ENCODE measurements at regions not wholly inside any gene's neighbourhood (a gene's known extent, or its start where the extent isn't known, plus 50 kb on each side); places are given as distances from the start of the nearest gene placed in this dataset.

GRCh38 chr16:86681031-86681756 lies 102.8 kb downstream of the FOXL1 start:
- BruUV-seq (replicated peaks), result no TSS peak
- H4K20me1 ChIP-seq (ENCODE audit: control insufficient read depth, insufficient read depth), result no peaks in the 10 kb centered on the region
- no peak overlapping the region for H3K9ac ChIP-seq (ENCODE audit: control insufficient read depth, insufficient read depth, low read length)
- H3K27me3 ChIP-seq (replicated peaks in 1 of 2; ENCODE audit: control insufficient read depth in 2 of 2, insufficient read depth in 2 of 2, low read length in 1 of 2), result no peaks in the 10 kb centered on the region; a peak in 2 of 4 replicates
- DNase-seq (ENCODE audit: low read depth, low spot score) (no peak), ATAC-seq (no peak), FAIRE-seq (no peak)
- 69% methylated on average over 31 of the region's 37 CpGs for WGBS (ENCODE audit: insufficient coverage, insufficient replicate concordance, low lambda C conversion rate, missing lambda C conversion rate)
- H3K79me2 ChIP-seq (ENCODE audit: control insufficient read depth, insufficient read depth, low read length), result no peaks in the 10 kb centered on the region
- ChIA-PET SMC1A (ENCODE audit: uncharacterized antibody, unreplicated experiment) (no interaction called here), CTCF (interaction anchor here (0.6 kb wide), 2 partner anchors 24 to 82 kb away, joined by 3 to 4 read pairs; no protein-coding TSS in a partner anchor), RAD21 (ENCODE audit: unreplicated experiment) (no interaction called here), POLR2A (no interaction called here)
- no peak overlapping the region for H3K4me2 ChIP-seq (ENCODE audit: control insufficient read depth, insufficient read depth)
- intact Hi-C loops (cut with micrococcal nuclease; ENCODE audit: unreplicated experiment) (no loop called here), in situ Hi-C loops (cut with MboI) (no loop called here)
- no peak overlapping the region for H3K4me3 ChIP-seq
- TF ChIP-seq GABPA (IDR thresholded peaks at IDR 0.05; ENCODE audit: low read depth) (no peak), SREBF1 (IDR thresholded peaks at IDR 0.05; ENCODE audit: low read length) (no peak)
- TF ChIP-seq, protein P1, sequence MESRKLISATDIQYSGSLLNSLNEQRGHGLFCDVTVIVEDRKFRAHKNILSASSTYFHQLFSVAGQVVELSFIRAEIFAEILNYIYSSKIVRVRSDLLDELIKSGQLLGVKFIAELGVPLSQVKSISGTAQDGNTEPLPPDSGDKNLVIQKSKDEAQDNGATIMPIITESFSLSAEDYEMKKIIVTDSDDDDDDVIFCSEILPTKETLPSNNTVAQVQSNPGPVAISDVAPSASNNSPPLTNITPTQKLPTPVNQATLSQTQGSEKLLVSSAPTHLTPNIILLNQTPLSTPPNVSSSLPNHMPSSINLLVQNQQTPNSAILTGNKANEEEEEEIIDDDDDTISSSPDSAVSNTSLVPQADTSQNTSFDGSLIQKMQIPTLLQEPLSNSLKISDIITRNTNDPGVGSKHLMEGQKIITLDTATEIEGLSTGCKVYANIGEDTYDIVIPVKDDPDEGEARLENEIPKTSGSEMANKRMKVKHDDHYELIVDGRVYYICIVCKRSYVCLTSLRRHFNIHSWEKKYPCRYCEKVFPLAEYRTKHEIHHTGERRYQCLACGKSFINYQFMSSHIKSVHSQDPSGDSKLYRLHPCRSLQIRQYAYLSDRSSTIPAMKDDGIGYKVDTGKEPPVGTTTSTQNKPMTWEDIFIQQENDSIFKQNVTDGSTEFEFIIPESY (IDR thresholded peaks at IDR 0.05), result no peak
- no peaks in the 10 kb centered on the region for H3K4me1 ChIP-seq (ENCODE audit: control insufficient read depth, insufficient read depth, low read length)
- no peak overlapping the region for H3K27ac ChIP-seq (ENCODE audit: control insufficient read depth, insufficient read depth)
- no peaks in the 10 kb centered on the region; the same call in 2 of the 3 replicates for H3K9me3 ChIP-seq (replicated peaks; ENCODE audit: control insufficient read depth, insufficient read depth, low read length)
- no peak overlapping the region for H2AFZ ChIP-seq (ENCODE audit: control insufficient read depth, low read depth, low read length)
- no peaks in the 10 kb centered on the region for H3K36me3 ChIP-seq (ENCODE audit: control insufficient read depth in 2 of 2, insufficient read depth in 2 of 2, low read length in 1 of 2)

DNA sequence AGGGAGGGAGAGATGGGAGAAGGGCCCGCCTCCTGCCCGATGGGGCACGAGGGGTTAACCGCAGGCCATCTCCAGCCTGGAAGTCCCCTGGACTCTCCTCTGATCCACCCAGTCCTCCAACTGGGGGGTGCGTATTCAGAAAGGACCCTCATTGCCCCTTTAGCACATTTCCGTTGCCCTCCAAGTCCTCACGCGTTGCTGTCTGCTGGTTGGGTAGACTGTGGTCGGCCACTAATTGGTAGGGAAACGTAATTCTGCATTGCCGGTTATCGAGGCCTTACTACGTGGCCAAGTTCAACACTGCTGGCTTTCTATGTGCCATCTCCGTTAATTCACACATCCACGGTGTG lies 103.4 kb downstream of the FOXL1 start:
- RAD21 ChIA-PET (ENCODE audit: unreplicated experiment), result no interaction called here
- Histone ChIP-seq H3K27me3 (replicated peaks in 1 of 2; ENCODE audit: control insufficient read depth in 2 of 2, insufficient read depth in 2 of 2, low read length in 1 of 2) (no peaks in the 10 kb centered on the region; a peak in 2 of 4 replicates), H3K27ac (ENCODE audit: control insufficient read depth, insufficient read depth) (no peak overlapping the region), H2AFZ (ENCODE audit: control insufficient read depth, low read depth, low read length) (no peak overlapping the region), H3K36me3 (ENCODE audit: control insufficient read depth in 2 of 2, insufficient read depth in 2 of 2, low read length in 1 of 2) (no peaks in the 10 kb centered on the region), H4K20me1 (ENCODE audit: control insufficient read depth, insufficient read depth) (no peaks in the 10 kb centered on the region), H3K4me1 (ENCODE audit: control insufficient read depth, insufficient read depth, low read length) (no peaks in the 10 kb centered on the region), H3K4me2 (ENCODE audit: control insufficient read depth, insufficient read depth) (no peak overlapping the region), H3K4me3 (no peak overlapping the region), H3K79me2 (ENCODE audit: control insufficient read depth, insufficient read depth, low read length) (no peaks in the 10 kb centered on the region), H3K9ac (ENCODE audit: control insufficient read depth, insufficient read depth, low read length) (no peak overlapping the region), H3K9me3 (replicated peaks; ENCODE audit: control insufficient read depth, insufficient read depth, low read length) (no peaks in the 10 kb centered on the region; the same call in 2 of the 3 replicates)
- DNase-seq (ENCODE audit: low read depth, low spot score) (no peak), FAIRE-seq (no peak), ATAC-seq (no peak)
- TF ChIP-seq ELK1 (IDR thresholded peaks at IDR 0.05; ENCODE audit: low read depth, low read length) (no peak), JUNB (IDR thresholded peaks at IDR 0.05) (no peak), SREBF1 (IDR thresholded peaks at IDR 0.05; ENCODE audit: low read length) (no peak), ETV6 (conservative IDR thresholded peaks at IDR 0.05 in 1 of 2, IDR thresholded peaks at IDR 0.05 in 1 of 2; ENCODE audit: borderline replicate concordance in 1 of 2, low read depth in 1 of 2) (no peak), ZNF622 (IDR thresholded peaks at IDR 0.05) (no peak)
- TF ChIP-seq, protein P2, sequence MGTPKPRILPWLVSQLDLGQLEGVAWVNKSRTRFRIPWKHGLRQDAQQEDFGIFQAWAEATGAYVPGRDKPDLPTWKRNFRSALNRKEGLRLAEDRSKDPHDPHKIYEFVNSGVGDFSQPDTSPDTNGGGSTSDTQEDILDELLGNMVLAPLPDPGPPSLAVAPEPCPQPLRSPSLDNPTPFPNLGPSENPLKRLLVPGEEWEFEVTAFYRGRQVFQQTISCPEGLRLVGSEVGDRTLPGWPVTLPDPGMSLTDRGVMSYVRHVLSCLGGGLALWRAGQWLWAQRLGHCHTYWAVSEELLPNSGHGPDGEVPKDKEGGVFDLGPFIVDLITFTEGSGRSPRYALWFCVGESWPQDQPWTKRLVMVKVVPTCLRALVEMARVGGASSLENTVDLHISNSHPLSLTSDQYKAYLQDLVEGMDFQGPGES (IDR thresholded peaks at IDR 0.05), result no peak
- in situ Hi-C loops (cut with MboI) (no loop called here), intact Hi-C loops (cut with micrococcal nuclease; ENCODE audit: unreplicated experiment) (no loop called here)
- CTCF ChIA-PET, result interaction anchor here (0.6 kb wide), 1 partner anchor 83 kb away, joined by 3 read pairs; no protein-coding TSS in a partner anchor
- no TSS peak for BruUV-seq (replicated peaks)
- SMC1A ChIA-PET (ENCODE audit: uncharacterized antibody, unreplicated experiment), result no interaction called here
- 68% methylated on average over 15 of the region's 15 CpGs for WGBS (ENCODE audit: insufficient coverage, insufficient replicate concordance, low lambda C conversion rate, missing lambda C conversion rate)
- POLR2A ChIA-PET, result no interaction called here
